Left renal cortex interstitium (tissue), 4 donors: ENCODE measurements at regions not wholly inside any gene's neighbourhood (a gene's known extent, or its start where the extent isn't known, plus 50 kb on each side); places are given as distances from the start of the nearest gene placed in this dataset.

ENCODE experiments used
- DNase-seq, 4 donors: peaks; one replicate each; pipeline ENCODE4 v3.0.0-alpha.2; 2013; ENCODE audit warnings: low read depth in 4 of 4, low spot score in 2 of 4, missing footprints in 1 of 4

DNA sequence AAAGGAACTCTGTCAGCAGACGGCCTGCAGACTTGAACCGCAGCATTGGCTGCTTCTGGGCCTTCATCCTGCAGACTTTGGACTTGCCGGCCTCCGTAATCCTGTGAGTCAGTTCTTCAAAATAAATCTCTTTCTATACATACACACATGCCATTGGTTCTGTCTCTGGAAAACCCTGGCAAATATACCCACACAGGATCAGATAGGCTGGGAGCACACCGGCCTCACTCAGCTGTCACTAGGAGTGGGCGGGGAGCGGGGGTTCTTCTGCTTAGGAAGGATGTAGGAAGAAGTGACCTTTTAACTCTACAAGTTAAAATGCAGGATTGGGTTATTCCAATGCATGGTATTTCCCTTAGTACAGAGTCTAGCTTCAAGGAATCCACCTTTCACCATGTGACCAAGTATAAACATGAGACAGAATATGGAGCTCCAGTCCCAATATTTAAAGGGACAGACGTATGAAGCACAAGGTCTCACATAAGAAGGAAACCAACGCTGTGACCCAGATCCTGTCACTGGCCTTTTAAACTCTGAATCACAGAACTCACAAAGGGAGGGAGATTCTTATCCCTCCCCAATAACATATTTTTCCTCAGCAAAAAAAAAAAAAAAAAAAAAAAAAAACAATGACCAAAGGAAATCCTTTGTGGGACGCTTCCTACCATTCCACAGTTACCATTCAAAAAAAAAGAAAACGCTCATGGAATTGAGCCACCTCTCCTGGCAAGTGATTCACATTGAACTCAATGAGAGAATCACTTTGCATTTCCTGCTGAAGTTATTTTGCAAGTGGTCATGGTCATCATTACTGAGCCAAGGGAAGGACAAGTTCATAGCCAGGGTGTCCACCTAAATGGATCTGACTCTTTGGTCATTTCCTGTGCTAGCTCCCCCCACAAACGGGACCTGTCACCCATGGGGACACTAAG, 352.9 kb downstream of the FOXO1 start:
- no peak for DNase-seq

DNA sequence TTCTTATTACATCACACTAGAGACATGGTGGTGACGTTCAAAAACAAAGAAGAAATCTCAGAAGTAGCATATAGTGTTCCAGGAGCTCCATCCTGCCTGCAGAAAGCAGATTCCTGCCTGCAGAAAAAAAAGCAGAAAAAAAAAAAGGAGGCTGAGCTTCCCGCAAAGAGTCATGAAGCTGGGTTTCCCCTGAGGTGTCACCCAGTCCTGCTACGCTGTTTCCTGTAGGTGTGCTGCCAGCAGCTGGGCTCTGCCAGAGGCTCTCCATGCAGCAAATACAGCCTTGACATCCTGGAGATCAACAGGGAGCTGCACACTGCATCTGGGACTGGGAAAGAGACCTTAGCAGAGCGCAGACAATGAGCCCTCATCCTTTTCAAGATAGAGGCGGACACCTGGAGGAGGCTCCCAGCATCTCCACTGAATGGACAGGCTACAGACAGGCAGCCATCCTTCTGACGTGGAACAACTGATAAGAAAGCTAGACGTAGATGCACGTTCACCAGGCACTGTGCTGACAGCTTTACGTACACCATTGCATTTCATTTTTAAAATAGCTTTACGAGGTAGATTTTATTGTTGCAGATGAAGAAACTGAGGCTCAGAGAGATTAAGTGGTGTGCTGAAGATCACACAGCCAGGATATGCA, 350.9 kb downstream of the FOXO1 start:
- DNase-seq: no peak

DNA sequence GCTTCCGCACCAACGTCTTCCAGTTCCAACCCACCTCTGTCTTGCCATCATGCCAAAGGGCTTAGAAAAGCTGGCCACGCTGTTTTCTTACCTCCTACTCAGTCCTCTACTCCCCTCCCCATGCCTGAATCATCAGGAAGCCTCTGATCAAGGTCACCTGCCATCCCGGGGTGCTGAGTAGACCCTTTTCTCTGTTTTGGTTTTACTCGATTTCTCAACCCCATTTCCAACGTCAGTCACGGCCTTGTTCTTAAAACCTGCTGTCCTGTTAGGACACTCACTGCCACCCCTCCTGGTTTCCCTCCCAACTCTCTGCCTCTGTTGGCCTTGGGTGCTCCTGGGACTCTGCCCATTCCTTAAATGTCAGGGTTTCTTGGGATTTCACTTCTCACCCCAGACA, 350.1 kb downstream of the FOXO1 start:
- DNase-seq: no peak

DNA sequence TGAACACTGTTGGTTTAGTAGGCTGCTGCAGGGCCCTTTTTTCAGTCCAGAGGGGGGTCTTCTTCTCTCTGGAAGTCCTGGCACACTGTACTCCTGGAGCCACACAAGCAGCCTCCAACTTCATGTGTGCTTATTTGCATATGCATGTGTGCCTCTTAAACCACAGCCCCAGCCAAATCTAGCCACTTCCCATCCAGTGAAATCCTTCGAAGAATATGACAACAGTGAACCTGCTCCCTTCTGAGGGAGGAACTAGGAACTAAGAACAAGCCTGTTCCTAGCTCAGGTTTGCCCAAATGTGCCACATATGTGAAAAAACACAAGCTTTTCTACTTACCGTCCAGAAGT, 348.5 kb downstream of the FOXO1 start:
- no peak for DNase-seq

DNA sequence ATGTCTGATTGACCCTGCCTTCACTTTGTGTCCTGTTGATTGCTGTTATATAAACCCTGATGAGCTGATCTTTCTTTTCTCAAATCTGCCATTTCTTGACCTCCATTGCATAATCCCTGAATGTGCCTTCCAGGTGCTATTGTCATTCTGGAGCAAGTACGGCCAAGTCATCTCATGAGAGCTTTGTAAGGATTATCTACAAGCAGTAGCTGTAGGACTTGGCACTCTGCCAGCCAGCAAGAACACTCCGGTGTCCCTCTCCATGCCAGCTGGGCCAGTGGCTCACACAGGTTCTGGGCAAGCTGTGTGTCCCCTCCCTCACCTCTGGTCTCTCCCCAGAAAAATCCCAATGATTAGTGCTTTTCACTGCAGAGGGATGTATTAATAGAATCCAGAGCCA, 348.1 kb downstream of the FOXO1 start:
- DNase-seq: no peak

DNA sequence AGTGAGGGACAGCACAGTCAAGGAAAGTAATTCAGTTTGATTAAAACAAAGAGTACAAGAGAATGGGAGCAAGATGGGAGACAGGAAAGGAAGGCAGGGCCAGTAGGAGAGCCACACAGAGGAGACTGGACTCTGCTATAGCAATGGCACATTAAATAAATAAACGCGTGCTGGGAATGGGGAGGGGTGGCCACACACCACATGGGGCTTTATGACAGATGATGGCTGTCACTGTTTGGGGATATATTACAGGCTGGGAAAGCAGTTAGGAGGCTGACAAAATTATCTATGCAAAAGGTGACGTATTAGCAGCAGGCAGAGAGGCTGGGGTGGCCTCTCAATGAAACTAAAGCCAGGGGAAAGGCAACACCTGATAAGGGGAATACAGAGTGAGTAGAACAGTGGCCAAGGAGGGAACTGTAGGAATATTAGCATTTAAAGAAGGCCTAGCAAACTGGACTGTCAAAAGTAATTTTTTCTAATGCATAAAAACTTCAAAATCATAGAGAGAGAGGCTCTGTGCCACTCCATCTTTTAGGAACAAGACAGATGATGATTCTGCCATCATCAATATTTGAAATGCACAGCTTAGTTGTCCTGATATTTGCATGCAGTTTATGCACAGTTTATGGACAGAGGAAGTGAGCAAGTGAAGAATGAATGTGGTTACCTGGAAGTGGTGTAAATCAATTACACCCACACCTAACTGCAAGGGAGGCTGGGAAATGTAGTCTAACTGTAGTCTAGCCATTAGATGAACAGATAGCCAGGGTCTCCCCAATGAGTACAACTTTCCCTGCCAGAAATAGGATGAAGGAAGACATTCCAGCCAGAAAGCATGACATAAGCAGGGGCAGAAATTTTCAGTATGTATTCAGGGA, 346.5 kb downstream of the FOXO1 start:
- no peak for DNase-seq

DNA sequence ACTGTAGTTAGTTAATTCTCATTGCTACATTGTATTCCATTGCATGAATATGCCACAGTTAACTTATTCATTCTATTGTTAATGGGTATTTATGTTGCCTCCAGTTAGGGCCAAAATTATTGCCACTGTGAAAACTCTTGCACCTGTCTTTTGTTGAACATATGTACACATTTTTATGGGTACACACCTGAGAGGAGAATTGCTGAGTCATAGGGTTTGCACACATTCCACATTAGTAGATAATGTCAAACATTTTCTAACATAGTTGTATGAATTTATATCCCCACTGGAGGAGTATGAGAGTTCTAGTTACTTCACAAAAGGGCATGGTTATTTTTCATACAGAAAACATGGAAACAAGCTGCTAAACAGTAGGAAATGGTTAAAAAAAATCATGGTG, 338.4 kb downstream of the FOXO1 start:
- no peak for DNase-seq

DNA sequence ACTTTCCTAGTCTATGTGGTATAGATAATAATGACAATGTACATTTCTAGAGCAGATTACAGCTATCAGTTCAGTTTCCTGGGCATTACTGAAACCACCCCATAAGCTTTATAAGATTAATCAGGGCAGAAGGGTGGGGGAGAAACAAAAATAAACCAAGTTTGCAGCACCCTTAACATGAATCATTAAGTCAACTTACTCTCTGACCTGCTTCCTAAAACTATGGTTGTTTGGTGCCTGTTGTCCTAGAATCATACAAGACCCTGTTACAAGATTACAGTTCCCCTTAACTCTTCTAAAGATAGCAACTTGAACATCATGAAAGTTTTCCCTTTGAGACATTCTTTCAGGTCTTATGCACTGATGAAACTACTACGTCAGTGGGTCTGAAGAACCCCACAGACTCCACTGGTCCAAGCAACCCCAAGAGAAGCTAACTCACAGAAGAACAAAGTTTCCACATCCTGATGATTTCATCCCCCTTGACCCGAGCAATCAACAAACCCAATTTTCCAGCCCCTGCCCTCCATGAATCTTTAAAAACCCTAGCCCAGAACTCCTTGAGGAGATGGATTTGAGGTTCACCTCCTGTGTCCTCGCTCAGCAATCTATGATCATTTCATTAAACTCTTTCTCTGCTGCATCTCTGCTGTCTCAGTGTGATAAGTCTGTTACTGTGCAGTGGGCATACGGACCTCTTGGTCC, 336.5 kb downstream of the FOXO1 start:
- DNase-seq: no peak

DNA sequence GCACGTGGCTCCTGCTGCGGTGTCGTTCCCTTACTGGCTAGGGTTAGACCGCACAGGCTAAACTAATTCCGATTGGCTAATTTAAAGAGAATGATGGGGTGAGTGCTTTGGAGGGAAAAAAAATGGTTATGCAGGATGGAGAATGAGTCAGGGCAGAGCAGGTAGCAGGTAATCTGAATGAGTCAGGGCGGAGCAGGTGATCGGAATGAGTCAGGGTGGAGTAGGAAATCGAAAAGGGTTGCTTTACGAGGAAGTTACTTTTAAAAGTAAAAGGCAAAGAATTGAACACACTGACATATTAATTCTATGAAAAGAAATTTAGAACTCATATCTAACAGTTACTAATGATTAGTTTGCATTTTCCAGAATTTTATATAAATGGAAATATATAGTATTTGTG, 335.5 kb downstream of the FOXO1 start:
- DNase-seq: no peak

DNA sequence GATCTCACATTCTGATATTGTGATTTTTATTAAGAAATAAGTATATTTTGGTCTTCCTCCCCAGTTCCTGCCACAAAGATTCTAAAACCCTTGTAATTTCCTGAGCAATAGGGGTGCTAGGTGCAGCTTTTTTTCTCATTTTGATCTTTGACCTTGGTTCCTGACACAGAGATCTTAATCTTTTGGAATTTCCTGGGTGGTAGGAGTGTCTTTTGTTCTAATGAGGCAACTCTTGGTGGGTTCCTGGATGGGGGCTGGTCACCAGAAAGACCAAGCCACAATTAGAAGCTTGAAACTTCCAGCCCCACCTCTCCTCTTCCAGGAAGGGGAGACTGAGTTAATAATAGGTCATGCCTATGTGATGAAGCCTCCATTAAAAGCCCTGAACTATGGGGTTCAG, 334.6 kb downstream of the FOXO1 start:
- DNase-seq: no peak

DNA sequence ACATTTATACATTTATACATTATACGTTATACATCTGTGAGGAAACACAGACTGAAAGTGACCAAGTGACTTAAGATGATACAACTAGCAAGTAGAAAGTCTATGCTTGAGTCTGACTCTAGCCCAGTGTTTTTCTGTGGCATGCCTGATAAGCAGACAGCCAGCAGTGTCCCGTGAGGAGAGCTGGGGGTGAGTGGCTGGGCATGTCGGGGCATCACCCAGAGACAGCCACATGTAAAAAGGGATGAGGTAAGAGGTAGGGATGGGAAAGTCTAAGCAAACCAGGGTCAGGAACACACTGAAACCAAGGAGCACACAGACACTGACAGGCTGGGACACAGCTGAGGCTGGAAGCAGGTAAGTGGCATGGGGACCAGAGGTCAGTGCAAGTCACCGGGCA, 333.2 kb downstream of the FOXO1 start:
- no peak for DNase-seq

DNA sequence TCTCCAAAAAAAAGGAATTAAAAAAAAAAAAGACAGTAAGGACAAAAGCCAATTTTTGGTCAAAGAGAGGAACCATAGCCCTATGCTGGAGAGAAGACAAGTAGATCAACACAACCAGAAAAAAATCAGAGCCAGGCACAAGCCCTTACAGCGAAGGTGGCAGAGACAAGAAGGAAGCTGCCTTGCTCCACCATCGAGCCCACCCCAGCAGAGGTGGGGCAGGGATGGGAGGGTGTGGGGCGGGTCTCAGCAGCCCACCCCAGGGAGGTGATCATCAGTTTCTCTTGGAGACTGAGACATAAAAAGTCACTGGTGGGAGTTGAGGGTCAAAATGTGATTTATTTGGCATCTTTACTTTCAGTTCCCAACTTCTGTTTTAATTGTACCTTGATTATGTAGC, 332.4 kb downstream of the FOXO1 start:
- no peak for DNase-seq

DNA sequence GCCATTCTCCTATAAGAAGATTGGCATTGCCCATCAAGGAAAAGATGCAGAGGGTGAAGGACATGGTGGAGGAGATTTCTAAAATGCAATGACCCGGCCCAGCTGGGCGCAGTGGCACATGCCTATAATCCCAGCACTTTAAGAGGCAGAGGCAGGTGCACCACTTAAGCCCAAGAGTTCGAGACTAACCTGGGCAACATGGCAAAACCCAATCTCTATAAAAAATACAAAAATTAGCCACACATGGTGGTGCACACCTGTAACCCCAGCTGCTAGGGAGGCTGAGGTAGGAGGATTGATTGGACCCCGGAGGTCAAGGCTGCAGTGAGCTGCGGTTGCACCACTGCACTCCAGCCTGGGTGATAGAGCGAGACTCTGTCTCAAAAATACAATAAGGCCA, 331.8 kb downstream of the FOXO1 start:
- no peak for DNase-seq

DNA sequence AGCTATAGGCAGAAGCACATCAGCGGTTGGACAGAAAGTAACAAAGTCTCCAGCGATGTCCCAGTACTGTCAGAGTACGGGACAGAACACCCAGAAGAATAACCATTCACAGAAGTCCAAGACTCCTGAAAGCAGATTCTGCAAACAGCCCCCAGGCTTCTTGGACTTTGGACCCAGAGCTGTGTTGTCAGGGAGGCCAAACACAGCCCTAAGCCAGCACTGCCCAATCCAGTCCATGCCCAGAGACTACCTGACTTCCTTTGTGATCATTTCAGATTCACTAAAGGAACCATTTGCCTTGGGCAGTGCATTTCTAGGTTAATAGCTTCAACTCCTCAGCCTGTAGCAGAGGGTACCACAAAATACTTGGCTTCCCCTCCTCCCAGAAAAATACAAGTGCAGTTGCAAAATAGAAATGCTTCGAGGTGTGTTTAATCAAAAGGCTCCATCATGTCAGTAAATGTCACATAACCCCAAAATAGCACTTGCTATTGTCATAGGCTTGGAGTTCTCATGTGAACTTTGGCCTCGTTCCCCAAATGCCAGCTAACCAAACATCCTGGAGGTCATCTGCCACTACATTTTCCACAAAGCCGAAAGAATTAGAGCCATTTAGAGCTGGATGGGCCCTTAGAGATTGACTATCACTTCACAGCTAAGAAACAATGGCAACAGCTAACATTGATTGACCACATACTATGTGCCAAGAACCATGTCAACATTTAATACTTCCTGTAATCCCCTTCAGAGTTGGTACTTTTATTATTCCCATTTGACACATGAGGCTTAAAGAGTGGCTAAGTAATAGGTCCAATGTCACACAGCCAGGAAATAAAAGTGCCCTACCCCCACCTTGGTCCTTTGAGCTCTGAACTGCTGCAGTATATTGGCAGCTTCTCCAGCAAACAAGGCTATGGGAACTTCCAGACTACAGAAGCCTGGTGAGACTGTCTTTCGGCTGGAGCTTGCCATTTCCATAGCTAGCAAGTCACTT, 329.9 kb downstream of the FOXO1 start:
- DNase-seq: no peak

DNA sequence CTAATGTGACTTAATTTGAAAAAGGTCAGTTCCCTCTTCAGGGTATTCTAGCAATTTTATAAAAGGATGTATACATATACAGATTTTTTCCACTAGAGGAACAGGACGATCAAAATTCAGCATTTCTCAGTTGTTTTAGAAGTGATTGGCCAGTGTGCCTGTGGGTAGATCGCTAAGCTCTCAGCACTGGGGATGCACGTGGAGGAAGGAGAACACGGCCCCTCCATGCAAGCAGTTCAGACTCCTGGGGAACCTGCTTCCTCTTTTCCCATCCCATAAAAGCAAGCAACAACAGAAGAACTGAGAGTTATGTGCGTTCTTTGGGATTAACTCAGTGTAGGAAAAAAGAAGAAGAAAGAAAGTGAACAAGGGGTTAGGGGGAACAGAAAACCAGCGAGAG, 328.8 kb downstream of the FOXO1 start:
- DNase-seq: no peak

DNA sequence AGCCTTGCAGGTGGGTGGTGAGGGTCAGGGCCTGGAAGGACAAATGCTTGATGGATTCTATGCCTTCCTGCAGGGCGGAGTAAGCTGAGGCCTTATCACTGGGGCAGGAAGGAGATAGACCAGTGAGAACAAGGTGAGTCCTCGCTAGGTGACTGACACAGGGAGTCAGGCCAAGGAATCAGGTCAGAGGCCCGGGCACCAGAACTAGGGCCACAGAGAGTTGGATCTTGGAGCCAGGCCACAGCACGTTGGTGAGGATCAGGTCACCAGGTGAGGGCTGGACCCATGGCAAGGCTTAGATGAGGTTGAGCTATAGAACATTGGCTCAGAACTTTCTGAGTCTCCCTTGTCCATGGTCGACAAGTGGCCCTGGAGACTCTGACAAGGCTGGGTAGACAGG, 328.2 kb downstream of the FOXO1 start:
- DNase-seq: no peak

DNA sequence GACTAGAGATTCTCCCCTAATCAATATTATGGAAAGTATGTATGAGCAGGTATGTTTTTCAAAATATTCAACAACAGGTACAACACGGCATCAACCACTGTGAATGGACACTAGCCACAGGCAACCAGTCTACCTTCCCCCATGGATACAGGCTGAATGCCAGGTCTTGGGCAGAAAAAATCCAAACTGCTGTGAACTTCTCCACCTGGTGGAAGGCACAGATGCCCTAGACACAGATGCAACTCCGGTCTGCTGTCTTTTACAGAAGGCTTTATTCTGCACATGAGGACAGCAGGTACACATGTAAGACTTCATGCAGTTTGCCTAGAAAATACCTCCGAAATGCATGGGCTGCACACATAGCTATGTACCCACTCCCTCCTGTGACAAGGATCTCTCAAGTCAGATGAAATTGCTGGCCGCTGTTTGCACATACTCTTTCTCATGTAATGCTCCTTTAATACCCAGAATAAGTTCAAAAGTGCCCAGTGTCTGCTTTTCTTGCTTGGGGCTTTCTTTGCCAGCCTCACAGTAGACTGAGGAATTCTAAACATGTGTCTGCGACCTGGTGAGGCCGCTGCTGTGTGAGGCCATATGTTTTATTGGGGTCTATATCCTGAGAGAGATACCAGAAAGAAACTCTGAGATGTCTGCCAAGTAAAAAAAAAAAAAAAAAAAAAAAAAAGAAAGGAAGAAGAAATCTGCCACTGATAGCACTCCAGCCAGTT, 325.9 kb downstream of the FOXO1 start:
- no peak for DNase-seq

DNA sequence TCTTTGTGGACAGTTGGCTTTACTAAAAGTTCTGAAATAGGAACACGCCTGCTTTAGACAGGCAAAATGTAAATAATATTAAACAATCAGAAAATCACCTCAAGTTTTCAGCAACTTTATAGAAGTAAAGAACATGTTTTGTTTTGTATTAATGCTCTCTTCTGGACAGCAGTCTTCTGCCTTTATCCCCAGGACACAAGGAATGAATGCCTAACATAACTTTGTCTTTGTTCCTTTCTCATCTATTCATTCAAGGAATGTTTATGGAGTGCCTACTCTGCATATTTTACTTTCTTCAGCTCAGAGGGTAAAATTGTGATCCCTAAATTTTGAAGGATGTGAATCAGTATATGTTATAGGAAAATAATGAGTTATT, 325.4 kb downstream of the FOXO1 start:
- no peak for DNase-seq

DNA sequence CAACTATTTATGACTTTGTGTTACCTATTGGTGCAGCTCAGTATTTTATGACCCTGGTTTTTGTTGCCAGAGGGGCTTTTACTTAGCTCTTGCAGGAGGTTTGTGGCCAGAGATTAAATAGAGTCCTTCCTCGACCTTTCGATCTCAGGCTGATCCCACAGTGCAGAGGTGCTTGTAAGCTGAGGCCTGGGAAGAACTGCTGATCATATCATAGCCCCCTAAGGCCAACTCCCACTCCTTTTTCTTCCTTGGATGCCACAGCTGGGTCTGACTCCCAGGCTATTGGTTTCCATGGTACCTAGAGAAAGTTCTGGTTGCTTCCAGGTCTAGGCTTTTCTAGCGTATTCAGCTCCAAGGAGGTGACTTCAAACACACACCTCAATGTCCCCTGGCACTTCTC, 324.9 kb downstream of the FOXO1 start:
- no peak for DNase-seq
